HepG2 (cell line): ENCODE measurements at regions not wholly inside any gene's neighbourhood (a gene's known extent, or its start where the extent isn't known, plus 50 kb on each side); places are given as distances from the start of the nearest gene placed in this dataset.

Source experiments
- ATAC-seq: fragments of 200-7000 bp; cut with Tn5 transposase; 3 replicates; pipeline ENCODE4 v1.9.1; 2020; ENCODE audit warnings: mild to moderate bottlenecking, moderate library complexity
- BruUV-seq: library from RNA; stranded (reverse); fragments of 400-500 nt; replicated peaks from 2 replicates; lab custom pipeline; 2021; lab: Mats Ljungman, UMichigan
- CTCF ChIA-PET: fragments of 300-600 bp; formaldehyde crosslinking; extraction: SDS; loops from one replicate; lab custom pipeline; 2021; ENCODE audit warnings: low total read pairs, inconsistent platforms, low intra/inter-chr PET ratio; lab: Yijun Ruan, JAX
- POLR2A ChIA-PET: fragments of 350-600 bp; sonication (Branson Sonifier 250); formaldehyde crosslinking; loops from one replicate; lab custom pipeline; 2020; ENCODE audit warnings: antibody characterized with exemption, inconsistent platforms; lab: Yijun Ruan, JAX
- DNase-seq: peaks from one replicate; pipeline ENCODE4 v3.0.0-alpha.2; 2015; ENCODE audit warnings: low spot score
- FAIRE-seq: peaks from 3 replicates; lab custom pipeline; 2011; peaks lifted over from hg19 to GRCh38; lab: Jason Lieb, UNC
- H2AFZ ChIP-seq: one replicate; pipeline ENCODE4 v1.6.1; 2011; ENCODE audit warnings: low read length, inconsistent platforms
- H3K27ac ChIP-seq: fragments of 300-600 bp; 3 replicates; pipeline ENCODE4 v1.8.0; 2011; ENCODE audit warnings: mixed run types, mild to moderate bottlenecking, mixed read lengths, low read length, inconsistent platforms; ENCODE audit not compliant: insufficient read depth; ENCODE audit errors: extremely low read length
- H3K27me3 ChIP-seq, 2 experiments: fragments of 200-600 bp in 1 of 2; 2 replicates in 1 of 2; 3 replicates in 1 of 2; pipeline versions ENCODE4 v1.6.0 to v1.8.0; 2011; ENCODE audit warnings: low read length in 2 of 2, mild to moderate bottlenecking in 2 of 2, moderate library complexity in 2 of 2, inconsistent platforms in 1 of 2; ENCODE audit not compliant: insufficient read depth in 2 of 2, control insufficient read depth in 1 of 2
- H3K36me3 ChIP-seq, 2 experiments: fragments of 200-600 bp in 1 of 2; replicated peaks in 1 of 2; 2 replicates in 1 of 2; 3 replicates in 1 of 2; pipeline versions ENCODE4 v1.5.1 to v1.8.0; 2011; ENCODE audit warnings: low read length in 2 of 2, inconsistent platforms in 1 of 2; ENCODE audit not compliant: insufficient read depth in 2 of 2, control insufficient read depth in 1 of 2
- H3K4me1 ChIP-seq: 2 replicates; pipeline ENCODE4 v1.5.1; 2012; ENCODE audit warnings: low read length, inconsistent platforms; ENCODE audit not compliant: insufficient read depth
- H3K4me2 ChIP-seq: 2 replicates; pipeline ENCODE4 v1.6.0; 2011; ENCODE audit warnings: low read depth, low read length, inconsistent platforms
- H3K4me3 ChIP-seq, 3 experiments: fragments of 200-600 bp in 1 of 3; sonication (generic), shearing (Covaris generic) in 1 of 3; replicated peaks in 1 of 3; 2 replicates each; pipeline ENCODE4 v1.5.1; 2011 to 2016; ENCODE audit warnings: low read length in 3 of 3, inconsistent platforms in 2 of 3, low read depth in 2 of 3, mild to moderate bottlenecking in 2 of 3, control low read depth in 1 of 3, mixed read lengths in 1 of 3; ENCODE audit not compliant: insufficient read depth in 1 of 3
- H3K79me2 ChIP-seq: one replicate; pipeline ENCODE4 v1.6.1; 2011; ENCODE audit warnings: low read length, inconsistent platforms; ENCODE audit not compliant: insufficient read depth
- H3K9ac ChIP-seq: 2 replicates; pipeline ENCODE4 v1.6.0; 2011; ENCODE audit warnings: mild to moderate bottlenecking, low read depth, low read length, inconsistent platforms; ENCODE audit not compliant: insufficient read depth
- H3K9me3 ChIP-seq: 2 replicates; pipeline ENCODE4 v1.5.1; 2012; ENCODE audit warnings: mild to moderate bottlenecking, low read length
- H4K20me1 ChIP-seq: 2 replicates; pipeline ENCODE4 v1.6.0; 2011; ENCODE audit warnings: inconsistent platforms, mild to moderate bottlenecking, low read length, moderate library complexity; ENCODE audit not compliant: insufficient read depth
- AKNA ChIP-seq: sonication (generic); formaldehyde crosslinking; IDR thresholded peaks from 2 replicates; pipeline ENCODE4 v1.4.0; 2020; ENCODE audit warnings: missing genetic modification reagents, borderline replicate concordance
- EED ChIP-seq: sonication (generic); formaldehyde crosslinking; IDR thresholded peaks from 2 replicates; pipeline ENCODE4 v1.5.0; 2020; ENCODE audit warnings: mild to moderate bottlenecking, missing genetic modification reagents
- IRX3 ChIP-seq: sonication (generic); formaldehyde crosslinking; IDR thresholded peaks from 2 replicates; pipeline ENCODE4 v1.8.1; 2023; ENCODE audit warnings: mild to moderate bottlenecking, low read depth, missing genetic modification reagents, borderline replicate concordance
- JARID2 ChIP-seq: sonication (generic); formaldehyde crosslinking; IDR thresholded peaks from 2 replicates; pipeline ENCODE4 v1.8.1; 2023; ENCODE audit warnings: missing genetic modification reagents, inconsistent platforms; ENCODE audit not compliant: insufficient replicate concordance
- NFAT5 ChIP-seq: sonication (generic); formaldehyde crosslinking; IDR thresholded peaks from 2 replicates; pipeline ENCODE4 v1.4.0; 2020; ENCODE audit warnings: missing genetic modification reagents
- PHF5A ChIP-seq: IDR thresholded peaks from one replicate; pipeline ENCODE4 v1.6.1; 2018; ENCODE audit warnings: low read depth, missing genetic modification reagents; ENCODE audit not compliant: unreplicated experiment
- ZMAT3 ChIP-seq: sonication (generic); formaldehyde crosslinking; conservative IDR thresholded peaks from 2 replicates; pipeline ENCODE4 v1.7.0; 2021; ENCODE audit warnings: missing genetic modification reagents
- ZNF124 ChIP-seq: sonication (generic); formaldehyde crosslinking; IDR thresholded peaks from 2 replicates; pipeline ENCODE4 v1.4.0; 2020; ENCODE audit warnings: missing genetic modification reagents
- ZNF296 ChIP-seq: sonication (generic); formaldehyde crosslinking; conservative IDR thresholded peaks from 2 replicates; pipeline ENCODE4 v1.5.0; 2020; ENCODE audit warnings: mild to moderate bottlenecking, missing genetic modification reagents
- ZNF512 ChIP-seq: sonication (generic); formaldehyde crosslinking; IDR thresholded peaks from 2 replicates; pipeline ENCODE4 v1.4.0; 2020; ENCODE audit warnings: mild to moderate bottlenecking, missing genetic modification reagents
- ZNF879 ChIP-seq: sonication (generic); formaldehyde crosslinking; IDR thresholded peaks from 2 replicates; pipeline ENCODE4 v1.8.1; 2023; ENCODE audit warnings: missing genetic modification reagents
- WGBS: methylation state at CpG from one replicate; pipeline ENCODE4 v1.1.6; 2017; ENCODE audit warnings: low lambda C conversion rate; 5-methylcytosine and 5-hydroxymethylcytosine counted together
- in situ Hi-C: cut with HindIII; loops from 2 replicates; pipeline ENCODE4 v1.10.0; 2017; ENCODE audit warnings: low pct_unique_long_range_greater_than_20kb; ENCODE audit not compliant: extremely low pct_ligation_motif_present
- intact Hi-C: fragments of 100-400 bp; cut with micrococcal nuclease; formaldehyde crosslinking; loops from one replicate; pipeline ENCODE4 v1.10.0; 2022; ENCODE audit not compliant: unreplicated experiment

- Histone ChIP-seq H4K20me1 (no peaks in the 10 kb centered on the region), H3K9ac (no peak overlapping the region), H3K27me3 (no peaks in the 10 kb centered on the region), H3K4me2 (no peak overlapping the region), H3K36me3 (no peaks in the 10 kb centered on the region), H3K79me2 (no peaks in the 10 kb centered on the region), H3K27ac (no peak overlapping the region), H3K4me1 (peaks cover 17% of the 10 kb centered on the region), H3K9me3 (no peaks in the 10 kb centered on the region), H2AFZ (no peak overlapping the region), H3K4me3 (no peak overlapping the region)
- ChIA-PET POLR2A (no interaction called here), CTCF (no interaction called here)
- 20% methylated on average over 4 of the region's 4 CpGs for WGBS
- in situ Hi-C loops (no loop called here), intact Hi-C loops (no loop called here)
- BruUV-seq, result no TSS peak
- DNase-seq, result no peak
- no peak for ATAC-seq
- no peak for FAIRE-seq
- TF ChIP-seq AKNA (CRISPR knock-in tag) (no peak), PHF5A (no peak), ZMAT3 (CRISPR knock-in tag) (no peak), ZNF124 (no peak), NFAT5 (CRISPR knock-in tag) (no peak), EED (CRISPR knock-in tag) (no peak), JARID2 (CRISPR knock-in tag) (no peak), ZNF296 (no peak), IRX3 (CRISPR knock-in tag) (no peak), ZNF512 (no peak), ZNF879 (no peak)
Measured at GRCh38 chr3:150270883-150271590, 137.1 kb upstream of the TSC22D2 start.
